Neuronal stem cell (in vitro differentiated cells): ENCODE measurements at regions not wholly inside any gene's neighbourhood (a gene's known extent, or its start where the extent isn't known, plus 50 kb on each side); places are given as distances from the start of the nearest gene placed in this dataset.

Source experiments
- DNase-seq: peaks from one replicate; pipeline ENCODE4 v3.0.0-alpha.2; 2013; ENCODE audit warnings: low spot score
- H2AFZ ChIP-seq: one replicate; pipeline ENCODE4 v1.6.1; 2013; ENCODE audit warnings: mild to moderate bottlenecking, low read length, inconsistent platforms
- H2AK5ac ChIP-seq: 2 replicates; pipeline ENCODE4 v1.6.1; 2013; ENCODE audit warnings: low read depth, mild to moderate bottlenecking, inconsistent platforms, low read length, moderate library complexity, mixed read lengths
- H2BK120ac ChIP-seq: 2 replicates; pipeline ENCODE4 v1.6.1; 2013; ENCODE audit warnings: low read depth, mild to moderate bottlenecking, inconsistent platforms, low read length, moderate library complexity, mixed read lengths
- H2BK12ac ChIP-seq: one replicate; pipeline ENCODE4 v1.6.1; 2013; ENCODE audit warnings: low read length, inconsistent platforms
- H2BK15ac ChIP-seq: 2 replicates; pipeline ENCODE4 v1.6.1; 2013; ENCODE audit warnings: mild to moderate bottlenecking, low read length, inconsistent platforms, mixed read lengths
- H2BK5ac ChIP-seq: one replicate; pipeline ENCODE4 v1.6.1; 2013; ENCODE audit warnings: inconsistent platforms, mild to moderate bottlenecking, low read length, moderate library complexity
- H3K14ac ChIP-seq: one replicate; pipeline ENCODE4 v1.6.1; 2013; ENCODE audit warnings: low read length, inconsistent platforms
- H3K18ac ChIP-seq: 2 replicates; pipeline ENCODE4 v1.6.1; 2013; ENCODE audit warnings: low read length, inconsistent platforms
- H3K23ac ChIP-seq: 2 replicates; pipeline ENCODE4 v1.6.1; 2013; ENCODE audit warnings: low read depth, mild to moderate bottlenecking, mixed read lengths, low read length, inconsistent platforms; ENCODE audit not compliant: poor library complexity
- H3K27ac ChIP-seq: replicated peaks from 3 replicates; pipeline ENCODE4 v1.5.1; 2013; ENCODE audit warnings: low read length, inconsistent platforms
- H3K27me3 ChIP-seq, 3 experiments: 2 replicates each; pipeline ENCODE4 v1.6.1; 2013; ENCODE audit warnings: low read length in 3 of 3, mild to moderate bottlenecking in 2 of 3, inconsistent platforms in 1 of 3, low read depth in 1 of 3, mixed read lengths in 1 of 3, moderate library complexity in 1 of 3; ENCODE audit not compliant: control insufficient read depth in 3 of 3, insufficient read depth in 3 of 3
- H3K36me3 ChIP-seq, 2 donors: replicated peaks in 1 of 2; 2 replicates each; pipeline ENCODE4 v1.6.1; 2013; ENCODE audit warnings: low read length in 2 of 2; ENCODE audit not compliant: control insufficient read depth in 2 of 2, insufficient read depth in 2 of 2
- H3K4ac ChIP-seq: 2 replicates; pipeline ENCODE4 v1.6.1; 2013; ENCODE audit warnings: inconsistent platforms, mild to moderate bottlenecking, low read length, moderate library complexity
- H3K4me1 ChIP-seq, 2 donors: 1 replicate in 1 of 2; 2 replicates in 1 of 2; pipeline ENCODE4 v1.6.1; 2013; ENCODE audit warnings: low read length in 2 of 2, low read depth in 1 of 2; ENCODE audit not compliant: control insufficient read depth in 2 of 2, insufficient read depth in 1 of 2
- H3K4me2 ChIP-seq: one replicate; pipeline ENCODE4 v1.6.1; 2013; ENCODE audit warnings: mild to moderate bottlenecking, low read length, inconsistent platforms; ENCODE audit not compliant: insufficient read depth, poor library complexity, severe bottlenecking
- H3K4me3 ChIP-seq, 2 donors: 2 replicates each; pipeline ENCODE4 v1.5.1; 2013; ENCODE audit warnings: low read length in 2 of 2, mild to moderate bottlenecking in 2 of 2, inconsistent platforms in 1 of 2, moderate library complexity in 1 of 2
- H3K79me1 ChIP-seq: one replicate; pipeline ENCODE4 v1.6.1; 2013; ENCODE audit warnings: low read depth, mild to moderate bottlenecking, inconsistent platforms, low read length, moderate library complexity
- H3K9ac ChIP-seq: one replicate; pipeline ENCODE4 v1.6.1; 2013; ENCODE audit warnings: mild to moderate bottlenecking, low read depth, low read length, inconsistent platforms; ENCODE audit not compliant: poor library complexity
- H3K9me3 ChIP-seq, 2 donors: replicated peaks in 1 of 2; 2 replicates each; pipeline versions ENCODE3 to v1.6.1; 2013; ENCODE audit warnings: low read length in 2 of 2, mild to moderate bottlenecking in 2 of 2, inconsistent platforms in 1 of 2, low read depth in 1 of 2, mixed read lengths in 1 of 2, moderate library complexity in 1 of 2; ENCODE audit not compliant: control insufficient read depth in 2 of 2, insufficient read depth in 1 of 2
- H4K8ac ChIP-seq: one replicate; pipeline ENCODE4 v1.6.1; 2013; ENCODE audit warnings: low read depth, mild to moderate bottlenecking, inconsistent platforms, low read length, moderate library complexity
- H4K91ac ChIP-seq: one replicate; pipeline ENCODE4 v1.6.1; 2013; ENCODE audit warnings: low read length, low read depth, mild to moderate bottlenecking, inconsistent platforms; ENCODE audit not compliant: poor library complexity

DNA sequence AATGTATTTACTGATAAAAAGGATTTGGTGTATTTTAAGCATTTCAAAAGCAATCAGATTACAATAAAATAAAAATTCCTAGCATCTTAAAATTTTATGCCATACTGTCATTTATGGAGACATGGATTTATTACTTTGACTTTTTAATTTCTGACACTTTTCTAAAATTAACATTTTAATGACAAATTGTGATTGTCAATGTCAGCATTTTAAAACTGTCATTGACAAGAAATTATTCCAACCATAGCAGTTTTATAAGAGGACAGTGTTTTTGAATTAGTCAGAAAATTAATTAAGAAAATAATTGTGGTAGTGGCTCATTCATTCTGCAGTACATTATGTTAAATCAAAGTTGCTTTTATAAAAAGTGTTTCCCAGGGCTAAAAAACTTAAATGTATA lies 1954.4 kb downstream of the ARAP2 start:
- no peak overlapping the region for H3K9ac ChIP-seq
- no peaks in the 10 kb centered on the region for H3K36me3 ChIP-seq
- DNase-seq = no peak

DNA sequence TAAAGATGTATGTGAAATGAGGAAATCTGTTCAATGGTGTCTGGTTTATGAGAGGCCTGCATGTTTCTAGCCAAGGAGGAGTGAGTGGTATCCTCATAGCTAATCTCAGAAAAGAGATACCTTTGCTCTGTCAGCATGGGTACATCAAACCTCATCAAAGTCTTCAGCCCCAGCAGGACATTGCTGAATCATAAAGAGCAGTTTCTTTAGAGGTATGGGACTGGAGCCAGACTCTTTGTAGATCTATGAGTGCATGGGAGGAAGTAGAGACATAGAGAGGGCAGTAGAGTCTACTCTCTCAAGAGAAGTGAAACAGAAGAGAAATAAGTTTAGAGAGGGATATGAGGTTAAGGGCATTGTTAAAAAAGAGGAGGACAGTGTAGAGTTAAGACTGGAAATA lies 1950.9 kb downstream of the ARAP2 start:
- Histone ChIP-seq H2BK15ac (no peak overlapping the region), H4K8ac (no peak overlapping the region), H3K18ac (no peak overlapping the region), H3K14ac (no peak overlapping the region), H2BK120ac (no peak overlapping the region), H3K4me3 (no peak overlapping the region), H3K36me3 (no peaks in the 10 kb centered on the region), H3K23ac (no peak overlapping the region), H3K4ac (no peak overlapping the region), H3K27ac (no peak overlapping the region), H3K9ac (no peak overlapping the region), H2BK5ac (no peak overlapping the region), H2AK5ac (no peak overlapping the region), H3K79me1 (no peaks in the 10 kb centered on the region), H3K27me3 (no peaks in the 10 kb centered on the region), H2AFZ (no peak overlapping the region), H4K91ac (no peak overlapping the region), H3K4me1 (no peaks in the 10 kb centered on the region), H2BK12ac (no peak overlapping the region), H3K4me2 (no peak overlapping the region), H3K9me3 (no peaks in the 10 kb centered on the region)
- DNase-seq = no peak

More for the DNA sequence above, 1954.4 kb downstream of the ARAP2 start:
- Histone ChIP-seq H3K4ac (no peak overlapping the region), H4K91ac (no peak overlapping the region), H3K9me3 (no peaks in the 10 kb centered on the region), H2BK5ac (no peak overlapping the region), H2BK120ac (no peak overlapping the region), H3K14ac (no peak overlapping the region), H3K27ac (no peak overlapping the region), H3K4me3 (no peak overlapping the region), H2BK12ac (no peak overlapping the region), H3K79me1 (no peaks in the 10 kb centered on the region), H3K23ac (no peak overlapping the region), H2AK5ac (no peak overlapping the region), H2AFZ (no peak overlapping the region), H3K18ac (no peak overlapping the region), H2BK15ac (no peak overlapping the region), H3K4me1 (no peaks in the 10 kb centered on the region), H4K8ac (no peak overlapping the region), H3K4me2 (no peak overlapping the region), H3K27me3 (no peaks in the 10 kb centered on the region)

DNA sequence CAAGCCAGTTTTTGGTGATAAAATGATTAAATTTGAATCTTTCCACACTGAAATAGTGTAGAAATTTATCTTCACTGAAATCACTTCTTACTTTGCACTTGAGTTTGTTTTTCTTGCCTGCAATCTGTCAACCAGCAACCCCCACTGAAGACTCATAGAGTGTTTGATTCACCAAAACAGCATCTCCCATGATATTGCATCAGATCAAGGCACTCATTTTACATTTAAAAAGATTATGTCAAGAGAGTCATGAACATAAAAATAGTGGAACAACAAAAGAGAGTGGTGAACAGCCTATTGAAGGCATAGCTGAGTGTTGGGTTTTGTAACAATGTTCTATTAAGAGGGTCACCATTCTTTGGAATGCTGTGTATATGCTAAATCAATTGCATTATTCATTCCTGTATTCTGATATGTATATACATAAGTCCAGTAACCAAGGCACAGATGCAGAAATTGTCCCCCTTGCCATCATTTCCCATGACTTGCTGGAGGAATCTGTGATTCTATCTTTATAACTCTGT lies 1934.9 kb downstream of the ARAP2 start:
- H3K27ac ChIP-seq = no peak overlapping the region
- H3K4me1 ChIP-seq = no peaks in the 10 kb centered on the region

DNA sequence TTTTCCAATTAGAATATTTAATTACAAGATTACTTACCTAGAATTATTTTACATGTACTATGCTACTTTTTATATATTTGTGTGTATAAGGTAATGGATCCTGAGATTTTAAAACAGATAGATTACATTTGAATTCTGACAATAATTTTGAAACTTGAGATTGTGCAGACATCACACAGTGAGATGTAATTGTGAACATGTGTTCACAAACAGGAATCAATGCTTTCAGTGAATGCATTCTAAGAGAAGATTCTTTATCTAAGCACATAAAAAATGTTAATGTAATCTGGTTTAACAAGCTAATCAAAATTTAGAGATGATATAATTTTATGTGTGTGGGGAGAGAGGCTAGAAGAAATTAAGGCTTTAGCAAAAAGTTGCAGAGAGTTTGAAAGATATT lies 1925.5 kb downstream of the ARAP2 start:
- Histone ChIP-seq H2BK15ac (no peak overlapping the region), H3K4me1 (no peaks in the 10 kb centered on the region), H3K79me1 (no peaks in the 10 kb centered on the region)

More for the DNA sequence above, 1934.9 kb downstream of the ARAP2 start:
- Histone ChIP-seq H3K9me3 (no peaks in the 10 kb centered on the region), H2BK15ac (no peak overlapping the region), H3K23ac (no peak overlapping the region), H3K9ac (no peak overlapping the region), H4K91ac (no peak overlapping the region), H3K79me1 (no peaks in the 10 kb centered on the region), H2BK120ac (no peak overlapping the region), H4K8ac (no peak overlapping the region), H3K27me3 (no peaks in the 10 kb centered on the region), H3K4ac (no peak overlapping the region), H3K4me2 (no peak overlapping the region), H3K4me3 (no peak overlapping the region), H2AFZ (no peak overlapping the region), H3K18ac (no peak overlapping the region), H2BK5ac (no peak overlapping the region), H2AK5ac (no peak overlapping the region), H2BK12ac (no peak overlapping the region), H3K36me3 (no peaks in the 10 kb centered on the region), H3K14ac (no peak overlapping the region)
- no peak for DNase-seq

More for the DNA sequence above, 1925.5 kb downstream of the ARAP2 start:
- no peak for DNase-seq
- H3K4ac ChIP-seq = no peak overlapping the region
- no peak overlapping the region for H2BK120ac ChIP-seq
- H3K27me3 ChIP-seq = no peaks in the 10 kb centered on the region
- no peak overlapping the region for H3K23ac ChIP-seq
- no peaks in the 10 kb centered on the region for H3K36me3 ChIP-seq
- no peak overlapping the region for H2BK12ac ChIP-seq
- no peak overlapping the region for H3K27ac ChIP-seq
- H3K9me3 ChIP-seq = no peaks in the 10 kb centered on the region
- H3K14ac ChIP-seq = no peak overlapping the region
- no peak overlapping the region for H3K18ac ChIP-seq
- no peak overlapping the region for H2AK5ac ChIP-seq
- no peak overlapping the region for H4K91ac ChIP-seq
- no peak overlapping the region for H2BK5ac ChIP-seq
- H4K8ac ChIP-seq = no peak overlapping the region
- no peak overlapping the region for H2AFZ ChIP-seq
- no peak overlapping the region for H3K4me2 ChIP-seq
- H3K9ac ChIP-seq = no peak overlapping the region
- H3K4me3 ChIP-seq = no peak overlapping the region
